NCI-H128 (cell line): ENCODE measurements at regions not wholly inside any gene's neighbourhood (a gene's known extent, or its start where the extent isn't known, plus 50 kb on each side); places are given as distances from the start of the nearest gene placed in this dataset.
"Not testable (repeated sequence)": the region's sequence is repeated elsewhere in the genome, so short reads cannot be mapped to it uniquely, and the experiment has no call there.

Experiments used
- DNase-seq: peaks from one replicate; lab custom pipeline; 2025; ENCODE audit not compliant: unreplicated experiment; lab: John Stamatoyannopoulos, UW

GRCh38 chr7:136134503-136134902 lies 157.3 kb upstream of the MTPN start:
- no peak for DNase-seq

- DNase-seq, result no peak
Measured at GRCh38 chr7:136133551-136133950, 156.4 kb upstream of the MTPN start.

- DNase-seq, result no peak
Measured at GRCh38 chr7:136131304-136131630, 154.1 kb upstream of the MTPN start.

GRCh38 chr7:136130511-136131303 lies 153.5 kb upstream of the MTPN start:
- DNase-seq, result no peak

GRCh38 chr7:136128050-136128449 lies 150.9 kb upstream of the MTPN start:
- DNase-seq, result no peak

GRCh38 chr7:136123352-136123751 lies 146.2 kb upstream of the MTPN start:
- DNase-seq, result no peak

- DNase-seq, result no peak
Measured at GRCh38 chr7:136122026-136122425, 144.9 kb upstream of the MTPN start.

- no peak for DNase-seq
Measured at GRCh38 chr7:136117539-136117938, 140.4 kb upstream of the MTPN start.

- DNase-seq, result no peak
Measured at GRCh38 chr7:136116186-136116585, 139.0 kb upstream of the MTPN start.

GRCh38 chr7:136114966-136115762 lies 138.0 kb upstream of the MTPN start:
- DNase-seq, result no peak

- not testable (repeated sequence) for DNase-seq
Measured at GRCh38 chr7:136114467-136114866, 137.3 kb upstream of the MTPN start.

- not testable (repeated sequence) for DNase-seq
Measured at GRCh38 chr7:136109037-136109436, 131.9 kb upstream of the MTPN start.

GRCh38 chr7:136105191-136105590 lies 128.0 kb upstream of the MTPN start:
- no peak for DNase-seq

- no peak for DNase-seq
Measured at GRCh38 chr7:136104269-136104603, 127.1 kb upstream of the MTPN start.

GRCh38 chr7:136103545-136104268 lies 126.5 kb upstream of the MTPN start:
- no peak for DNase-seq

GRCh38 chr7:136102881-136103280 lies 125.7 kb upstream of the MTPN start:
- no peak for DNase-seq

GRCh38 chr7:136092714-136093113 lies 115.6 kb upstream of the MTPN start:
- DNase-seq, result not testable (repeated sequence)

GRCh38 chr7:136087881-136088280 lies 110.7 kb upstream of the MTPN start:
- DNase-seq, result no peak

- no peak for DNase-seq
Measured at GRCh38 chr7:136086712-136087111, 109.6 kb upstream of the MTPN start.

GRCh38 chr7:136079934-136080333 lies 102.8 kb upstream of the MTPN start:
- DNase-seq, result no peak

GRCh38 chr7:136079478-136079892 lies 102.3 kb upstream of the MTPN start:
- DNase-seq, result no peak

GRCh38 chr7:136079066-136079465 lies 101.9 kb upstream of the MTPN start:
- DNase-seq, result no peak
